Ectodermal cell (in vitro differentiated cells): ENCODE measurements at regions not wholly inside any gene's neighbourhood (a gene's known extent, or its start where the extent isn't known, plus 50 kb on each side); places are given as distances from the start of the nearest gene placed in this dataset.

Source experiments
- H3K27ac ChIP-seq: 2 replicates; pipeline ENCODE4 v1.7.0; 2013; ENCODE audit warnings: mild to moderate bottlenecking, low read depth, low read length; ENCODE audit not compliant: insufficient read depth, poor library complexity, severe bottlenecking
- H3K27me3 ChIP-seq: 2 replicates; pipeline ENCODE4 v1.7.0; 2013; ENCODE audit warnings: mild to moderate bottlenecking, low read length; ENCODE audit not compliant: insufficient read depth, control insufficient read depth, poor library complexity, severe bottlenecking
- H3K36me3 ChIP-seq: one replicate; pipeline ENCODE4 v1.7.0; 2013; ENCODE audit warnings: low read length; ENCODE audit not compliant: control insufficient read depth, insufficient read depth
- H3K4me1 ChIP-seq: one replicate; pipeline ENCODE4 v1.7.0; 2013; ENCODE audit warnings: low read length; ENCODE audit not compliant: control insufficient read depth, insufficient read depth
- H3K4me3 ChIP-seq: 2 replicates; pipeline ENCODE4 v1.7.0; 2013; ENCODE audit warnings: low read depth, low read length, control low read depth; ENCODE audit not compliant: insufficient read depth
- H3K9me3 ChIP-seq: 2 replicates; pipeline ENCODE4 v1.7.0; 2013; ENCODE audit warnings: mild to moderate bottlenecking, low read length, moderate library complexity; ENCODE audit not compliant: control insufficient read depth
- WGBS, 2 experiments: methylation state at CpG; one replicate each; pipeline ENCODE4 v1.1.7; 2013; ENCODE audit warnings: missing lambda C conversion rate in 2 of 2; 5-methylcytosine and 5-hydroxymethylcytosine counted together

DNA sequence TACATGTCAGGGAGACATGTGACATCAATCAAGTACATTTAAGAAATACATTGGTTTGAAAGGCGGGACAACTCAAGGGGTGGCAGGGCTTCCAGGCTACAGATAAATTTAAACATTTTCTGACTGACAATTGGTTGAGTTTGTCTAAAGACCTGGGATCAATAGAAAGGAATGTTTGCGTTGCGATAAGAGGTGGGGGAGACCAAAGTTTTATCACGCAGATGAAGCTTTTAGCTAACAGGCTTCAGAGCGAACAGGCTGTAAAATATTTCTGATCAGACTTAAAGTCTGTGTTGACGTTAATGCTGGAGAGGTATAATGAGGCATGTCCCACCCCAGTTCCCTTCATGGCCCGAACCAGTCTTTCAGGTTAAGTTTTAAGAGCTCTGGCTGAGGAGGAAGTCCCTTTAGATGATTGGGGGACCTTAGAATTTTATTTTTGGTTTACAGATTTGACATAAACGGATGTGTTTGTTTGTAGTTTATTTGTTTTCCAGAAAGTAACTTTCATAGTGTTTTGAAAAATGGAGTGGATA is 346.7 kb upstream of the RASGEF1B start:
- Histone ChIP-seq H3K4me3 (no peak overlapping the region), H3K4me1 (no peaks in the 10 kb centered on the region), H3K27ac (no peak overlapping the region), H3K27me3 (no peaks in the 10 kb centered on the region), H3K36me3 (no peaks in the 10 kb centered on the region), H3K9me3 (no peaks in the 10 kb centered on the region)
- WGBS, 2 experiments: 92 to 95% methylated on average over 8 of the region's 8 CpGs

DNA sequence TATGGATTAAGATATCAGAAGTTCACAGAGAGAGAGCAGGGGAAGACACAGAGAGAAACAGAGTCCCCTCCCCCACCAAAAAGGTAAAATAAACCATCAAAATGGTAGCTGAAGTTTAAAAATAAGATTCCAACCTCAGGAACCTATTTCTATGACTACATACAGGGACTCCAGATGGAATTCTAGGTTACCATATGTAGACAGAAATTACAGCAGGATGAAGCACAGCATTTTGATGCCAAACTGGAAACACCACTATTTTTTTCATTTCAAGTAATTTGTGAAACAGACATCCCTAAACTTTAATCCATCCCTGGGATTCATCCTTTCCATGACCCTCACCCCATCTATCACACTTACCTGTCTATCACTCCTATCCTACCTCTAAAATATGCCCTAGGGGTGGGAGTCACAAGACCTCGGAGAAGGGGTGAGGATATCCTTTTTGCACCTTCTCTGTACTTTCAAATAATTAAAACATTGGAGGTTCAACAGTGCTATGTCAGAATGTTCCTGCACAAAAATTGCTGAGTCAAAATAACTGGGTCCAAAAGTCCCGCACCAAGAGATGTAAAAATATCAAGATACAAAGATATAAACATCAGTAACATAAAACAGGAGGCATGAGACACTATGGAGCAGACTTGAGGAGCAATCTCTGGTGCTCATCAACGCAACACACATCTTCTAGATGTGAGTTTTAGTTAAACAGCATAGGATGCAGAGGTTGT is 344.5 kb upstream of the RASGEF1B start:
- no peak overlapping the region for H3K27ac ChIP-seq
- no peaks in the 10 kb centered on the region for H3K9me3 ChIP-seq
- WGBS, 2 experiments: 93 to 98% methylated on average over 3 of the region's 3 CpGs
- no peaks in the 10 kb centered on the region for H3K27me3 ChIP-seq
- no peaks in the 10 kb centered on the region for H3K4me1 ChIP-seq
- no peak overlapping the region for H3K4me3 ChIP-seq
- H3K36me3 ChIP-seq: no peaks in the 10 kb centered on the region

GRCh38 chr4:81814987-81815541 is 343.4 kb upstream of the RASGEF1B start:
- Histone ChIP-seq H3K36me3 (no peaks in the 10 kb centered on the region), H3K27me3 (no peaks in the 10 kb centered on the region), H3K27ac (no peak overlapping the region), H3K4me3 (no peak overlapping the region), H3K9me3 (no peaks in the 10 kb centered on the region), H3K4me1 (no peaks in the 10 kb centered on the region)
- 93 to 94% methylated on average over 2 to 3 of the region's 3 CpGs for WGBS, 2 experiments

DNA sequence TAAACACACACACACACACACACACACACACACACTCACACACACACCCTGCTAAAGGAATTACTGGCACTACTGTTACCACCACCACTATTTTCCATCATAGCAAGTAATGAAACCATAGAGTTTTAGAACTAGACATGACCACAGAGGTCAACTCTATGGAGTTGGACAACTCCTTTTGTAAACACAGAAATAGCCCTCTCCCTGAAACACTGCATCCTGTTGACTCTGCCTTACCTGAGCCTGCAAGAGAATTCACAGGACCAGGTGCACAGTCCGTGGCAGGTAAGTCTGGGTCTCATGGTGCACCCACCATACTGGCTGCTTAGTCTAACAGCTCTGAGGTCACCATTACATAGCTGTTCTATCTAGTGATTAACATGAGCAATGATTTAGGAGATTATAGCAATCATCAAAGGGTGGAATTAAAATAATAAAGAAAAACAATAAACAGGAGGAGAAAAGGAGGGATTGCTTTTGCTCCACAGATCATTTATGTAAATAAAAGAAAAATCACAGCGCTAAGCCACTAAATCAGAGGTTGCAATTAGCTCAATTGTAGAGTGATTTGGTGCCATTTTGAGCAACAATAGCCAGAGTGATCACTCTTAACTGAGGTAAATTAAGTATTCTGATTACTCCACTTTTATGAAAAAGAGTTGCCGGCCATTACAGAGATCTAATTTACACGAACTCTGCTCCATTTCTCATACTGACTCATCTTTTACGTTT is 340.0 kb upstream of the RASGEF1B start:
- no peaks in the 10 kb centered on the region for H3K9me3 ChIP-seq
- no peaks in the 10 kb centered on the region for H3K4me1 ChIP-seq
- no peaks in the 10 kb centered on the region for H3K27me3 ChIP-seq
- WGBS, 2 experiments: 87 to 97% methylated on average over 5 of the region's 5 CpGs
- no peaks in the 10 kb centered on the region for H3K36me3 ChIP-seq
- no peak overlapping the region for H3K4me3 ChIP-seq
- H3K27ac ChIP-seq: no peak overlapping the region

GRCh38 chr4:81808011-81808672 is 336.4 kb upstream of the RASGEF1B start:
- WGBS, 2 experiments: 82 to 85% methylated on average over 2 of the region's 2 CpGs
- H3K9me3 ChIP-seq: no peaks in the 10 kb centered on the region
- H3K4me1 ChIP-seq: no peaks in the 10 kb centered on the region
- H3K27ac ChIP-seq: no peak overlapping the region
- no peaks in the 10 kb centered on the region for H3K36me3 ChIP-seq
- H3K27me3 ChIP-seq: no peaks in the 10 kb centered on the region
- no peak overlapping the region for H3K4me3 ChIP-seq

DNA sequence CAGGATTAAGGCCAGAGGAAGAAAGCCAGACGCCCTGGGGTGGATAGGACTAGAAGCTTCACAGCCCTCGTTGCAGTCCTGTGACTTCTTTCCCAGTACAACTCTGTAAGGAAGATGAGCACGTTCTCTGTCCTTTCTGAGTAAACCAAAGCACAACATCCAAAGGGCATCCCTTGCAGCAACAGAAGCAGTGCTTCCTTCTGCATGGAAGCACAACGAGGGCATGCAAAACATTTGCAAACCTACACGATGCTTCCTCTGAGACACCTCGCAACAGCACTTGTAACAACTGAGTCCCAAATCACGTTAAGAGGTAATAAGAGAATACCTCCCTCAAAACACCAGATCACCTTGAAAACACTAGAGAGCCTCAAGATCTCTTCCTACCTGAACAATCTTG is 335.7 kb upstream of the RASGEF1B start:
- H3K4me1 ChIP-seq: no peaks in the 10 kb centered on the region
- 91 to 92% methylated on average over 7 of the region's 7 CpGs for WGBS, 2 experiments
- no peaks in the 10 kb centered on the region for H3K27me3 ChIP-seq
- no peak overlapping the region for H3K4me3 ChIP-seq
- no peak overlapping the region for H3K27ac ChIP-seq
- no peaks in the 10 kb centered on the region for H3K36me3 ChIP-seq
- H3K9me3 ChIP-seq: no peaks in the 10 kb centered on the region

- Histone ChIP-seq H3K4me1 (no peaks in the 10 kb centered on the region), H3K9me3 (no peaks in the 10 kb centered on the region), H3K36me3 (no peaks in the 10 kb centered on the region), H3K27me3 (no peaks in the 10 kb centered on the region), H3K4me3 (no peak overlapping the region), H3K27ac (no peak overlapping the region)
- WGBS, 2 experiments: 100% methylated on average over 1 of the region's 1 CpG; no CpG with 5 or more reads in 1 of the 2 experiments
Measured at GRCh38 chr4:81806485-81806884, 334.8 kb upstream of the RASGEF1B start.

GRCh38 chr4:81804849-81805248 is 333.1 kb upstream of the RASGEF1B start:
- no peaks in the 10 kb centered on the region for H3K36me3 ChIP-seq
- H3K9me3 ChIP-seq: no peaks in the 10 kb centered on the region
- no peaks in the 10 kb centered on the region for H3K27me3 ChIP-seq
- H3K4me3 ChIP-seq: no peak overlapping the region
- 94% methylated on average over 1 of the region's 1 CpG for WGBS, 2 experiments
- H3K4me1 ChIP-seq: no peaks in the 10 kb centered on the region
- H3K27ac ChIP-seq: no peak overlapping the region

DNA sequence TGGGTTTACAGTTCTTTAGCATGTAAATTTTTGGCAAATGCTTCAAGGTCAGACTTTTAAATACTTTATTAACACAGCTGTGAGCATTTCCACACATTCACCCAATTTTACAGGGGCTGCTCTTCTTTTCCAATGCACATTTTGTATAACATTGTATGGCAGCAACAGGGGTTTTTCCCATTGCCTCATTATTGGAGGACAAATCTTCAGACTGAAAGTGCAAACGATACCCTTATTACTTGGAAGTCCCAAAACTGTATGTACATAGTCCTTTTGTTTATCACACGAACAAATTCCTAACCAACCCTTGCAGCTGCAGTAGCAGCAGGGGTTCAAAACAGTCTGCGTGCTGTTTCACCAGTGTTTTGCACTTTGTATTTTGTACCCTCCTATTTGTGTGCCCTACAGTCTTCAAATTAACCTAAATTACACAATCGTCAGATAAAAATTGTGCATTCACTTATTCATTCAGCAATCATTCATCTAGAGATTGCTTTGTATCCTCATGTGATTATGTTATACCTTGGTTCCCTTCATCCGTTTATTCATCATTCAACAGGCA is 330.7 kb upstream of the RASGEF1B start:
- WGBS, 2 experiments: 87 to 91% methylated on average over 4 of the region's 5 CpGs
- Histone ChIP-seq H3K36me3 (no peaks in the 10 kb centered on the region), H3K4me1 (no peaks in the 10 kb centered on the region), H3K27ac (no peak overlapping the region), H3K4me3 (no peak overlapping the region), H3K27me3 (no peaks in the 10 kb centered on the region), H3K9me3 (no peaks in the 10 kb centered on the region)
